ENCODE measurements at regions not wholly inside any gene's neighbourhood (a gene's known extent, or its start where the extent isn't known, plus 50 kb on each side); places are given as distances from the start of the nearest gene placed in this dataset.

DNA sequence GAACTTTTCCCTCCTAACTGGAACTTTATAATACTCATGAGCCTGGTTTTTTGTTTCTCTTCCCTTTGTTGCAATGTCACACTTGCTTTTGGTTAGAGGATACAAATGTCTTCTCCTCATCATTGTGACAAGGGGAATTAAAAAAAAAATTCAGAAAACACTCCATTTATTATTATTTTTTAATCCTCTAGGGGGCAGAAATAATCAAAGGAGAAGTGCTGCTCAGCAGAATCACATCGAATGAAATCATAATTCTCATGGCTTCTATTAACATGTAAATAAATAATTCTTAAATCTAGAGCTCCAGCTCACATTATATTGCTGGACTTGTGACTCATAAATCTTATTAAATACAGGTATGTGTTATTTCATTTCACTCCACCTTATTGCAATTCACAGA, 273.8 kb downstream of the TRIB2 start:
- in situ Hi-C loops (cut with HindIII; ENCODE audit: low pct_ligation_motif_present, low sequenced_read_pairs) = no loop called here
- H3K4me3 ChIP-seq (ENCODE audit: low read depth, low read length) = no peak overlapping the region
- no peaks in the 10 kb centered on the region for H3K27me3 ChIP-seq (replicated peaks)
- no peaks in the 10 kb centered on the region for H3K36me3 ChIP-seq (replicated peaks)
- no peak for DNase-seq
- no peak overlapping the region for H3K27ac ChIP-seq
- TF ChIP-seq, protein P1, sequence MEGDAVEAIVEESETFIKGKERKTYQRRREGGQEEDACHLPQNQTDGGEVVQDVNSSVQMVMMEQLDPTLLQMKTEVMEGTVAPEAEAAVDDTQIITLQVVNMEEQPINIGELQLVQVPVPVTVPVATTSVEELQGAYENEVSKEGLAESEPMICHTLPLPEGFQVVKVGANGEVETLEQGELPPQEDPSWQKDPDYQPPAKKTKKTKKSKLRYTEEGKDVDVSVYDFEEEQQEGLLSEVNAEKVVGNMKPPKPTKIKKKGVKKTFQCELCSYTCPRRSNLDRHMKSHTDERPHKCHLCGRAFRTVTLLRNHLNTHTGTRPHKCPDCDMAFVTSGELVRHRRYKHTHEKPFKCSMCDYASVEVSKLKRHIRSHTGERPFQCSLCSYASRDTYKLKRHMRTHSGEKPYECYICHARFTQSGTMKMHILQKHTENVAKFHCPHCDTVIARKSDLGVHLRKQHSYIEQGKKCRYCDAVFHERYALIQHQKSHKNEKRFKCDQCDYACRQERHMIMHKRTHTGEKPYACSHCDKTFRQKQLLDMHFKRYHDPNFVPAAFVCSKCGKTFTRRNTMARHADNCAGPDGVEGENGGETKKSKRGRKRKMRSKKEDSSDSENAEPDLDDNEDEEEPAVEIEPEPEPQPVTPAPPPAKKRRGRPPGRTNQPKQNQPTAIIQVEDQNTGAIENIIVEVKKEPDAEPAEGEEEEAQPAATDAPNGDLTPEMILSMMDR (IDR thresholded peaks at IDR 0.05; ENCODE audit: low read depth, low read length, missing control alignments) = peak; percentile 31

DNA sequence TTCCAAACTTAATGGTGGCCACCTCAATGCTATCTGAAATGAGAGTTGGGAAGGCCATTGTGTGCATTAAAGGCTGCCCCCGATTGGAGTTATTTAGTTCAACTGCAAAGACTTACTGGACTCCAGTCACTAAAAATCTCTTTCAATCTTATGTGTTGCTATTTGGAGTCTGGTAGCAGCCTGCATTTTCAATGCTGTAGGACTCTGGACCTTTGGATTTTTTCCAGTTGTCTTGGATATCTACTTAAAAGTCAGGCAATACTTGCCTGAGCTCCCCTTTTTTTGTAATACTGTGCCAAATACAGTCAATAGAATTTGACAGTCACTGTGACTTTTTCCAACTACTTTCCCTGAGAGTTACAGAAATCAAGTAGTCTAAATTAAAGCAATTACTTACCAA, 281.9 kb downstream of the TRIB2 start:
- TF ChIP-seq, protein P1 (IDR thresholded peaks at IDR 0.05; ENCODE audit: low read depth, low read length, missing control alignments) = no peak
- H3K4me3 ChIP-seq (ENCODE audit: low read depth, low read length) = no peak overlapping the region
- H3K27me3 ChIP-seq (replicated peaks) = no peaks in the 10 kb centered on the region
- in situ Hi-C loops (cut with HindIII; ENCODE audit: low pct_ligation_motif_present, low sequenced_read_pairs) = no loop called here
- no peaks in the 10 kb centered on the region for H3K36me3 ChIP-seq (replicated peaks)
- H3K27ac ChIP-seq = no peak overlapping the region
- no peak for DNase-seq

DNA sequence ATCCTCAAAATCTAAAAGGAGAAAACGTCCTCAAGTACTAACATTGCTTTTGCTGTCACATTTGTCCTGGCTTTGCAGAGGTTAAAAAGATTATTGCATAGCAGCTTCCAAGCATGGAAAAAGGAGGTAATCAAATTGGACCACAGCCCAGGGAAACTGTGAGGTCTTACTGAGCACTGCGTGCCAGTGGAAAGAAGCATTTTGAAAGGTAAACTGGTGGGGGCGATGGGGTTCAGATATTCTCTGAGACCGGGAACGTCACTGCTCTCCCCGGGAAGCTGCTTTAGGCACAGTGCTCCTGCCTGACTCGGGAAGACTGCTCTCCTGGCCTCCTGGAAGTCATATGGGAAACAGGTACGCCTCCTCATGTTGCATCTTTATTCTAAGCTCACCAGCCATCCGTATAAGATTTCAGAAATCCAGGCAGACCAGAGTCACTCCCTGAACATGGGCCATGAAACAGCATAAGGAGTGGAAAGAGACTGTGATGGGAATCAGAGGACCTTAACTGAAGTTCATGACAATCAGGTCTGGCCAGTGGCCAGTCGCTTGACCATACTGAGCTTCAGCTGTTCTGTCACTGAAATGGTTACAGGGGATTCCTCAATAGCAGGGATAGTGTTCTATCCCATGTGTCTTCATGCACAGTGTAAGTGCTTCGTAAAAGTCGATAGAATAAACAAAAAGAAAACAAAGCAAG, 284.1 kb downstream of the TRIB2 start:
- Histone ChIP-seq H3K27ac (no peak overlapping the region), H3K4me3 (ENCODE audit: low read depth, low read length) (no peak overlapping the region), H3K27me3 (replicated peaks) (no peaks in the 10 kb centered on the region), H3K36me3 (replicated peaks) (no peaks in the 10 kb centered on the region)
- DNase-seq = no peak
- in situ Hi-C loops (cut with HindIII; ENCODE audit: low pct_ligation_motif_present, low sequenced_read_pairs) = no loop called here
- TF ChIP-seq, protein P1 (IDR thresholded peaks at IDR 0.05; ENCODE audit: low read depth, low read length, missing control alignments) = no peak

DNA sequence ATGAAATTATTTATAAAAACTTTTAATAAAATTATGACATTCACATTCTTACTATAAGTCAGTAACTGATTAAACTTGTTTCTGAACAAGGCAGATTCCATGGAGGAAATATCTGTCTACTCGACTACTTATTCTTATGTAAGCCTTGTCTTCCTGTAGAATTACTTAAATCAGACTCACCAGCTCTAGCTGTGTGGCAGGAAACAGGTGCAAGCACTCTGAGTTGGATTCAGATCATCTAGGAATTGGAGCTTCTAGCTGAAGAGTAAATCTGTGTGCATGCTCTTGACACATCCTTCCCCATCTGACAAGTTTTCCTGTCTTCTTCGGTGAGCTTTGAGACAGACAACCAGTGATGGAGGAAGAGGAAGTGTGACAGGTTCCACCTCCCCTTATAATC, 284.7 kb downstream of the TRIB2 start:
- Histone ChIP-seq H3K36me3 (replicated peaks) (no peaks in the 10 kb centered on the region), H3K27me3 (replicated peaks) (no peaks in the 10 kb centered on the region), H3K27ac (no peak overlapping the region), H3K4me3 (ENCODE audit: low read depth, low read length) (no peak overlapping the region)
- in situ Hi-C loops (cut with HindIII; ENCODE audit: low pct_ligation_motif_present, low sequenced_read_pairs) = no loop called here
- TF ChIP-seq, protein P1 (IDR thresholded peaks at IDR 0.05; ENCODE audit: low read depth, low read length, missing control alignments) = no peak
- no peak for DNase-seq

DNA sequence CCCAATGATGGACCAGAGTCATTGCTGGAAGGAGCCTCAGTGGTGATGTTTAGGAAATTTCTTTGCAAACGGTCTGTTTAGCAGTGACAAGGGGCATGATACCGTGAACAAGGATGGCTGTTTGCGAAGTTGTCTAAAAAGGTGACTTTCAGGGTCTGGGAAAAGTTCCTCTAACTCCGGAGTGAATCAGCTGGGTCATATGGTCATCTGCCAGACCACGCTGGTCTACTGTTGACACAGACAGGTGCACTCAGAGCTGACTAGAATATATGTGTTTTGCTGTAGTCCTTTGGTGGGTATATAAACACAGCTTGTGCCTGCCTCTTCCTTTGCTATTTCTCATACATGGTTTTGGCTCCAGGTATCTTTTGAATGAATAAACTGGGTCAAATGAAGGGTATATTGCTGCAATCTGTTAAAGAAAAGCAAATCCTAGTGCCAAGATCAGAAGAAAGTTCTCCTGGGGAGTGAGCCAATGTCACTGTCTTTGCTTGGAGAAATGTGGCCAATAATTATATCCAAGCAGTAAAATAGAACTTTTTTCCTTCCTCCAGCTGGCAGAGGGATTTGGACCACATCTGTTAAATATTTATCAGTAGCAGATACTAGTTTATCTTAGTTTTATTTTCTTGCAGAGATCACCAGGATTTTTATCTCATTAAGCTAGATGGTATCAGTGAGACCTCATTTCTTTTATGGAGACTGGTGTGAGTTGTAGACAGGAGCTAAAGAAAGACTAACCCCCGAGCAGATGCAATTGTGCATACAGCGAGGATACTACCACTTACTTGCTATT, 286.0 kb downstream of the TRIB2 start:
- DNase-seq = no peak
- in situ Hi-C loops (cut with HindIII; ENCODE audit: low pct_ligation_motif_present, low sequenced_read_pairs) = no loop called here
- Histone ChIP-seq H3K36me3 (replicated peaks) (no peaks in the 10 kb centered on the region), H3K27ac (no peak overlapping the region), H3K27me3 (replicated peaks) (no peaks in the 10 kb centered on the region), H3K4me3 (ENCODE audit: low read depth, low read length) (no peak overlapping the region)
- TF ChIP-seq, protein P1 (IDR thresholded peaks at IDR 0.05; ENCODE audit: low read depth, low read length, missing control alignments) = no peak

Measured in brain microvascular endothelial cell (primary cell).